Prostate gland (tissue), 2 donors: ENCODE measurements at regions not wholly inside any gene's neighbourhood (a gene's known extent, or its start where the extent isn't known, plus 50 kb on each side); places are given as distances from the start of the nearest gene placed in this dataset.
"Not testable (repeated sequence)": the region's sequence is repeated elsewhere in the genome, so short reads cannot be mapped to it uniquely, and the experiment has no call there.

Experiments
- DNase-seq: peaks from one replicate; pipeline ENCODE4 v3.0.0-alpha.2; 2019; ENCODE audit warnings: low spot score
- H3K27ac ChIP-seq, 2 donors: fragments of 200-600 bp; sonication (generic); 2 replicates each; pipeline ENCODE4 v1.5.1; 2017 to 2019
- H3K27me3 ChIP-seq: fragments of 200-600 bp; sonication (generic); replicated peaks from 2 replicates; pipeline ENCODE4 v1.5.1; 2019; ENCODE audit not compliant: insufficient read depth
- H3K36me3 ChIP-seq, 2 donors: fragments of 200-600 bp; sonication (generic); 1 replicate in 1 of 2; 2 replicates in 1 of 2; pipeline versions ENCODE4 v1.5.1 to v1.8.1; 2017 to 2019
- H3K4me1 ChIP-seq: fragments of 200-600 bp; sonication (generic); replicated peaks from 2 replicates; pipeline ENCODE4 v1.5.1; 2019
- H3K4me3 ChIP-seq, 2 donors: fragments of 200-600 bp; sonication (generic); 2 replicates each; pipeline ENCODE4 v1.5.1; 2017 to 2019
- H3K9me3 ChIP-seq: fragments of 200-600 bp; sonication (generic); 2 replicates; pipeline ENCODE4 v1.5.1; 2017
- POLR2A ChIP-seq: fragments of 450-650 bp; IDR thresholded peaks from one replicate; pipeline ENCODE4 v1.6.1; 2016; ENCODE audit warnings: antibody characterized with exemption, mild to moderate bottlenecking
- POLR2AphosphoS5 ChIP-seq: sonication (generic); formaldehyde crosslinking; IDR thresholded peaks from one replicate; pipeline ENCODE4 v1.6.1; 2017; ENCODE audit warnings: antibody characterized with exemption
- WGBS: methylation state at CpG from one replicate; pipeline ENCODE4 v1.1.5; 2018; 5-methylcytosine and 5-hydroxymethylcytosine counted together
- intact Hi-C: fragments of 100-400 bp; cut with DNase I; formaldehyde crosslinking; loops from one replicate; pipeline ENCODE4 v1.14.2; 2022
- TF ChIP-seq, protein P1 (sequence below), 4 experiments: fragments of 200-600 bp in 2 of 4; fragments of 450-650 bp in 2 of 4; sonication (generic) in 2 of 4; IDR thresholded peaks; 1 replicate in 3 of 4; 2 replicates in 1 of 4; pipeline ENCODE4 v1.5.1; 2016 to 2019; ENCODE audit warnings: antibody characterized with exemption in 4 of 4, mild to moderate bottlenecking in 2 of 4, moderate library complexity in 2 of 4

- no peak overlapping the region for H3K4me3 ChIP-seq
- WGBS, result 79% methylated on average over 2 of the region's 2 CpGs
- no peaks in the 10 kb centered on the region for H3K9me3 ChIP-seq
- no peak overlapping the region for H3K27ac ChIP-seq
- intact Hi-C loops, result no loop called here
- H3K36me3 ChIP-seq, result no peaks in the 10 kb centered on the region
- TF ChIP-seq, protein P1, sequence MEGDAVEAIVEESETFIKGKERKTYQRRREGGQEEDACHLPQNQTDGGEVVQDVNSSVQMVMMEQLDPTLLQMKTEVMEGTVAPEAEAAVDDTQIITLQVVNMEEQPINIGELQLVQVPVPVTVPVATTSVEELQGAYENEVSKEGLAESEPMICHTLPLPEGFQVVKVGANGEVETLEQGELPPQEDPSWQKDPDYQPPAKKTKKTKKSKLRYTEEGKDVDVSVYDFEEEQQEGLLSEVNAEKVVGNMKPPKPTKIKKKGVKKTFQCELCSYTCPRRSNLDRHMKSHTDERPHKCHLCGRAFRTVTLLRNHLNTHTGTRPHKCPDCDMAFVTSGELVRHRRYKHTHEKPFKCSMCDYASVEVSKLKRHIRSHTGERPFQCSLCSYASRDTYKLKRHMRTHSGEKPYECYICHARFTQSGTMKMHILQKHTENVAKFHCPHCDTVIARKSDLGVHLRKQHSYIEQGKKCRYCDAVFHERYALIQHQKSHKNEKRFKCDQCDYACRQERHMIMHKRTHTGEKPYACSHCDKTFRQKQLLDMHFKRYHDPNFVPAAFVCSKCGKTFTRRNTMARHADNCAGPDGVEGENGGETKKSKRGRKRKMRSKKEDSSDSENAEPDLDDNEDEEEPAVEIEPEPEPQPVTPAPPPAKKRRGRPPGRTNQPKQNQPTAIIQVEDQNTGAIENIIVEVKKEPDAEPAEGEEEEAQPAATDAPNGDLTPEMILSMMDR (IDR thresholded peaks at IDR 0.05), result no peak
- no peak for TF ChIP-seq POLR2AphosphoS5
- no peak for TF ChIP-seq POLR2A
- no peaks in the 10 kb centered on the region for H3K4me1 ChIP-seq
- no peak for DNase-seq
- no peaks in the 10 kb centered on the region for H3K27me3 ChIP-seq
Measured at GRCh38 chr3:89533275-89533674, 425.9 kb downstream of the EPHA3 start.

DNA sequence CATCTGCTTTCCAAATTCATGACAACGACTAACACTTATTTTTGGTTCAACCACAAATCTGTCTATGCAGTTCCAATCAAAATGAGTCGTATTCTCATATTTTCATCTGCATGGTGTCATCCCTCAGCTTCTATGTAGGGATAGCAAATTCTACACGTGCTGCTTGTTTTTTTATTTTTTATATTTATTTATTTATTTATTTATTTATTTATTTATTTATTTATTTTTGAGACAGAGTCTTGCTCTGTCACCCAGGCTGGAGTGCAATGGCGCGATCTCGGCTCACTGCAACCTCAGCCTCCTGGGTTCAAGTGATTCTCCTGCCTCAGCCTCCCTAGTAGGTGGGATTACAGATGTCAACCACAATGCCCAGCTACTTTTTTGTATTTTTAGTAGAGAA lies 447.2 kb downstream of the EPHA3 start:
- H3K27me3 ChIP-seq, H3K4me3 ChIP-seq, H3K27ac ChIP-seq, H3K36me3 ChIP-seq, DNase-seq, H3K9me3 ChIP-seq, H3K4me1 ChIP-seq, intact Hi-C loops: not testable (repeated sequence)
- WGBS, result 94% methylated on average over 6 of the region's 6 CpGs

DNA sequence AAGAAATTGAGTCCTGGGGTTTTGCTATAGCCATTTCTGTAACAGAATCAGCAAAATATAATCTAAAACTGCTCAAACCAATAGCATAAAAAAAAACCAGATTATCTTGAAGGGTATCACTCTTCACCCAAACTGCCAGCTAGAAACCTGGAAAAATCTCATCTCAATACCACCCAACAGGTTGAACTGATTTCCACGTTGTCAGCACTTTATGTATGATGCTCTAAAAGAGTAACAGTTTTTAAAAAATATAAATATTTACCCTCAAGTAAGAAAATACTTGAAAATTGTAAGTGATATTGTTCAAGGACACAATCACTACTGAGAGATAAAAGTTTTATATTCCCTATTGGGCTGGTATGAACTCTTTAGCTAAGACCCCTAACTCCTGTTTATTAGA lies 451.3 kb downstream of the EPHA3 start:
- no peak for DNase-seq
- WGBS, result 61% methylated on average over 1 of the region's 1 CpG
- TF ChIP-seq POLR2A (no peak), POLR2AphosphoS5 (no peak)
- TF ChIP-seq, protein P1 (IDR thresholded peaks at IDR 0.05), result no peak
- Histone ChIP-seq H3K27ac (no peak overlapping the region), H3K36me3 (no peaks in the 10 kb centered on the region), H3K9me3 (no peaks in the 10 kb centered on the region), H3K4me1 (no peaks in the 10 kb centered on the region), H3K4me3 (no peak overlapping the region), H3K27me3 (no peaks in the 10 kb centered on the region)
- intact Hi-C loops, result no loop called here

DNA sequence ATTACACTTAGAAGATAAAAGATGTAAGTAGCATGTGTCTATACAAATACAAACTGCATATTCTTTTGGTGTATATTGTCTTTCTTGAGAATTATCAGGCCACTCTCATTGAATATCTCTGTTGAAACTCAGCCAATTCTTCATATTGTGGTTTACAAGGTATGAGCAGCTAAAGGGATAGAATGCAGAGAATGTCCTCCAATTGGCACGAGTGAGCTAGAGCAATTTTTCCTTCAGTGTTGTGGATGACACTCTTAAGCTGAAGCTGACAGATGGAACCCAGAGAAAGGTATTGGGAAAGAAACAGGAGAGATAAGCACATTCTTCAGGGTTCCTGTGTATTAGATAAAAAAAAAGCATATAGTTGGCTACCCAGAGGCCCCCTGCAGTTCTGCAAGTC lies 453.1 kb downstream of the EPHA3 start:
- Histone ChIP-seq H3K4me3 (no peak overlapping the region), H3K9me3 (no peaks in the 10 kb centered on the region), H3K4me1 (no peaks in the 10 kb centered on the region), H3K27ac (no peak overlapping the region), H3K27me3 (no peaks in the 10 kb centered on the region), H3K36me3 (no peaks in the 10 kb centered on the region)
- WGBS, result 29% methylated on average over 1 of the region's 1 CpG
- no peak for DNase-seq
- intact Hi-C loops, result no loop called here
- TF ChIP-seq POLR2A (no peak), POLR2AphosphoS5 (no peak)
- TF ChIP-seq, protein P1 (IDR thresholded peaks at IDR 0.05), result no peak

DNA sequence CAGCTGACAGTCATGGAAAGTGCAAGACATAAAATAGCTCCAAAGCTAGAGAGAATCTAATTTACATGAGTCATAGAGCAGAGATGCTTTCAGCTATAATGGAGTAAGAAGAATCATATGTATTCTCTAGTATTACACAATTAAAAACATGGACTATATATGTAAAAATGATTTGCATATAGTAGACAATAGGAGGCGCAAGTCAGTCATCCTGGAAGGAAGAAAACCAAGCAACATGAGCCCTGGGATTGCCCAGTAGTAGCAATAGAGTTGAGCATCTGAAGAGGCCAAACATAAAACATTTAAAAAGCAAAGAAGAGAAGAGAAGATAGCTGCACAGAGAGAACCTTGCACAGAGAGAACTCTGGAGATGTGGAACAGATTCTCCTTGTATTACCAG lies 455.0 kb downstream of the EPHA3 start:
- DNase-seq, result no peak
- no peaks in the 10 kb centered on the region for H3K9me3 ChIP-seq
- intact Hi-C loops, result no loop called here
- no peak for TF ChIP-seq POLR2A
- TF ChIP-seq, protein P1 (IDR thresholded peaks at IDR 0.05), result no peak
- no peak for TF ChIP-seq POLR2AphosphoS5
- H3K36me3 ChIP-seq, result no peaks in the 10 kb centered on the region
- no peak overlapping the region for H3K27ac ChIP-seq
- H3K27me3 ChIP-seq, result no peaks in the 10 kb centered on the region
- H3K4me1 ChIP-seq, result no peaks in the 10 kb centered on the region
- 95% methylated on average over 1 of the region's 1 CpG for WGBS
- no peak overlapping the region for H3K4me3 ChIP-seq
